Activated CD4-positive, alpha-beta memory T cell treated with anti-CD3 and anti-CD28 coated beads, Interleukin-2, amount 10 ng/mL, durations not matched to agents 7 days and 5 days (primary cell): ENCODE measurements at regions not wholly inside any gene's neighbourhood (a gene's known extent, or its start where the extent isn't known, plus 50 kb on each side); places are given as distances from the start of the nearest gene placed in this dataset.

ENCODE experiments used
- CTCF ChIA-PET: fragments of 350-600 bp; sonication (Branson Sonifier 250); formaldehyde crosslinking; loops from one replicate; lab custom pipeline; 2021; ENCODE audit warnings: antibody characterized with exemption, inconsistent platforms; lab: Charles Lee
- POLR2A ChIA-PET: fragments of 350-600 bp; sonication (Branson Sonifier 250); formaldehyde crosslinking; loops from one replicate; lab custom pipeline; 2021; ENCODE audit warnings: antibody characterized with exemption; lab: Charles Lee
- DNase-seq: peaks from one replicate; pipeline ENCODE4 v3.0.0-alpha.2; 2020
- H3K27ac Mint-ChIP-seq: one replicate; pipeline ENCODE4 v1.8.0; 2021; ENCODE audit warnings: mild to moderate bottlenecking, mixed read lengths
- H3K27me3 Mint-ChIP-seq: one replicate; pipeline ENCODE4 v1.8.0; 2021; ENCODE audit warnings: mixed read lengths
- H3K36me3 Mint-ChIP-seq: one replicate; pipeline ENCODE4 v1.8.0; 2021; ENCODE audit warnings: low read depth, mixed read lengths
- H3K4me1 Mint-ChIP-seq: one replicate; pipeline ENCODE4 v1.8.0; 2021; ENCODE audit warnings: mixed read lengths
- H3K4me3 Mint-ChIP-seq: one replicate; pipeline ENCODE4 v1.8.0; 2021; ENCODE audit warnings: mild to moderate bottlenecking, mixed read lengths
- H3K9me3 Mint-ChIP-seq: one replicate; pipeline ENCODE4 v1.8.0; 2021; ENCODE audit warnings: mixed read lengths

GRCh38 chr3:59262076-59262498, 212.3 kb upstream of the CFAP20DC start:
- H3K36me3 Mint-ChIP-seq: no peaks in the 10 kb centered on the region
- no peak for DNase-seq
- H3K4me3 Mint-ChIP-seq: no peak overlapping the region
- POLR2A ChIA-PET: no interaction called here
- H3K27ac Mint-ChIP-seq: no peak overlapping the region
- no peaks in the 10 kb centered on the region for H3K4me1 Mint-ChIP-seq
- H3K9me3 Mint-ChIP-seq: peaks cover 6% of the 10 kb centered on the region
- CTCF ChIA-PET: no interaction called here
- no peaks in the 10 kb centered on the region for H3K27me3 Mint-ChIP-seq

GRCh38 chr3:59261009-59261408, 211.2 kb upstream of the CFAP20DC start:
- POLR2A ChIA-PET: no interaction called here
- H3K27me3 Mint-ChIP-seq: no peaks in the 10 kb centered on the region

DNA sequence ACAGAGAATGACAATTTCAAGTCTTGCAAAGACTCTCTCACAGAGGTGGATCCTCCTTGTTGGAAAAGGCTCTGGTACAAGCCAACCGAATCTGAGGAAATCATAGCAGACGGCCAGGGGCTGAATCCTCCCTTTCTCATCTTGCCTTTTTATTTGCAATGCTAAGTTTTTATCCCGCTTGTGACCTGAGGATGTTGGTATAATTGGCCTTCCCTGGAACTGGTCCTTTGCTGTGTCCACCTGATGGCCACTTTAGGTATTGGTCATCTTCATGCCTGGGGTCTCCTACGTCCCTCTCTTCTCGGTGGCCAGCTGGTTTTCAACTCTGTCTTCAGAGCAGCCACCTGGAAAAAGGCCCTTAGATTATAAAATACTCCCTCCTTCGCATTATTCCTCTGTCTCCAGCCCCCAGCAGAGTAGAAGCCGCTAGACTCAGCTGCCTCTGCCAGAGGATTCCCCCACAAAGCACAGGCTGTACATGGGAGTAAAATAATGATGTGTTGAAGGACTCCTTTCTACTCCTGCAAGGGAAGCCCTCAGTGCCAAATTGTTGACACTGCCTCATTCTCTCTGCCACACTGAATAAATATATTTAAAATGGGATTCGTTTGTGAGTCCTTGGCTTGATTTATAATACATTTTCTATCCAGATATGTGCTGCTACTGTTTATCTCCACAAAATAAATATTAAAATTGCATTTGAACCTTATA, 208.9 kb upstream of the CFAP20DC start:
- no peaks in the 10 kb centered on the region for H3K4me1 Mint-ChIP-seq
- ChIA-PET CTCF (no interaction called here), POLR2A (no interaction called here)
- H3K27ac Mint-ChIP-seq: no peak overlapping the region
- H3K27me3 Mint-ChIP-seq: no peaks in the 10 kb centered on the region
- H3K9me3 Mint-ChIP-seq: no peaks in the 10 kb centered on the region
- no peak overlapping the region for H3K4me3 Mint-ChIP-seq
- H3K36me3 Mint-ChIP-seq: no peaks in the 10 kb centered on the region
- no peak for DNase-seq

More at GRCh38 chr3:59261009-59261408, 211.2 kb upstream of the CFAP20DC start:
- Mint-ChIP-seq H3K4me3 (no peak overlapping the region), H3K27ac (no peak overlapping the region), H3K9me3 (peaks cover 6% of the 10 kb centered on the region), H3K36me3 (no peaks in the 10 kb centered on the region), H3K4me1 (no peaks in the 10 kb centered on the region)
- CTCF ChIA-PET: no interaction called here
- no peak for DNase-seq

GRCh38 chr3:59257506-59257905, 207.7 kb upstream of the CFAP20DC start:
- no peak overlapping the region for H3K4me3 Mint-ChIP-seq
- H3K27me3 Mint-ChIP-seq: no peaks in the 10 kb centered on the region
- ChIA-PET POLR2A (no interaction called here), CTCF (no interaction called here)
- H3K36me3 Mint-ChIP-seq: no peaks in the 10 kb centered on the region
- H3K9me3 Mint-ChIP-seq: no peaks in the 10 kb centered on the region
- no peak overlapping the region for H3K27ac Mint-ChIP-seq
- no peaks in the 10 kb centered on the region for H3K4me1 Mint-ChIP-seq
- DNase-seq: no peak

GRCh38 chr3:59256230-59256629, 206.4 kb upstream of the CFAP20DC start:
- DNase-seq: no peak
- Mint-ChIP-seq H3K27ac (no peak overlapping the region), H3K27me3 (no peaks in the 10 kb centered on the region), H3K4me3 (no peak overlapping the region), H3K9me3 (no peaks in the 10 kb centered on the region), H3K4me1 (no peaks in the 10 kb centered on the region), H3K36me3 (no peaks in the 10 kb centered on the region)
- CTCF ChIA-PET: no interaction called here
- POLR2A ChIA-PET: no interaction called here

- H3K9me3 Mint-ChIP-seq: no peaks in the 10 kb centered on the region
- H3K4me1 Mint-ChIP-seq: no peaks in the 10 kb centered on the region
- no peak overlapping the region for H3K4me3 Mint-ChIP-seq
- H3K27ac Mint-ChIP-seq: no peak overlapping the region
- H3K27me3 Mint-ChIP-seq: no peaks in the 10 kb centered on the region
- ChIA-PET CTCF (no interaction called here), POLR2A (no interaction called here)
- DNase-seq: no peak
- H3K36me3 Mint-ChIP-seq: no peaks in the 10 kb centered on the region
Observed at GRCh38 chr3:59254976-59255375, 205.2 kb upstream of the CFAP20DC start.

DNA sequence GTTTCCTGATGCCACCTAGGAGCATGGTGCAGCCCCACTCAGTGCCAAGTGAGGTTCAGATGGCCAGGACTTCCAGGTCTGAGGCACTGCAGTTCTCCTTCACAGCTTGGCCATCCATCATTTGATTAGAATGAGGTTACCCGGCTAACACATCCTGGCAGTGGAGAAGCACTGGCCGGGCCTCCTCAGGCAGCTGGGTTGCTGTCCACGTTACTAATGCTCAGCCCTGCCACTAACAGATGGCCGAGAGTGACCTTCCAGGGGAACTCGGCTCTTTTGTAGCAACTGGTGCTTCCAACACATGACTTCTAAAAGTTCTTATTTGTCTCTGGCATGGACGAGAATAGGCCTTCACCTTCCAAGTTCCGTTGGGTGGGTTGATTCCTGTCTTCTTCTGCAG, 204.6 kb upstream of the CFAP20DC start:
- no peak overlapping the region for H3K27ac Mint-ChIP-seq
- H3K4me1 Mint-ChIP-seq: no peaks in the 10 kb centered on the region
- no peaks in the 10 kb centered on the region for H3K9me3 Mint-ChIP-seq
- no peaks in the 10 kb centered on the region for H3K36me3 Mint-ChIP-seq
- ChIA-PET CTCF (no interaction called here), POLR2A (no interaction called here)
- H3K27me3 Mint-ChIP-seq: no peaks in the 10 kb centered on the region
- no peak for DNase-seq
- H3K4me3 Mint-ChIP-seq: no peak overlapping the region

DNA sequence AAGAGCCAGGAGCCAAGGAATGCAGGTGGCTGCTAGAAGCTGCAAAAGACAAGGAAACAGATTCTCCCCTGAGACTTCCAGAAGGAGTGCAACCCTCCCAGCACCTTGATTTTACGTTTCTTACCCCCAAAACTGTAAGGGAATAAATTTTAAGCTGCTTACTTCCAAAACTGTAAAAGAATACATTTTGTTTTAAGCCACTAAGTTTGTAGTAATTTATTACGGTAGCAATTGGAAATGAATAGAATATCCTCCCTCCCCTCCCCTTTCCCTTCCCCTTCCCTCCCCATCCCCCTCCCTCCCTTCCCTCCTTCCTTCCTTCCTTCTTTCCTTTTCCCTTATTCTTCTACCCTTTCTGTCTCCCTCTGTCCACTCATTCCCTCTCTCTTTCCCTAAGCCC, 203.7 kb upstream of the CFAP20DC start:
- ChIA-PET CTCF (no interaction called here), POLR2A (no interaction called here)

GRCh38 chr3:59251869-59252268, 202.0 kb upstream of the CFAP20DC start:
- no peak overlapping the region for H3K4me3 Mint-ChIP-seq
- H3K36me3 Mint-ChIP-seq: no peaks in the 10 kb centered on the region
- ChIA-PET POLR2A (no interaction called here), CTCF (interaction anchor here (1.2 kb wide), 1 partner anchor 15 kb away, joined by 3 read pairs; no protein-coding TSS in a partner anchor)
- DNase-seq: no peak
- H3K9me3 Mint-ChIP-seq: no peaks in the 10 kb centered on the region
- peaks cover 3% of the 10 kb centered on the region for H3K4me1 Mint-ChIP-seq
- no peaks in the 10 kb centered on the region for H3K27me3 Mint-ChIP-seq
- no peak overlapping the region for H3K27ac Mint-ChIP-seq

More for the DNA sequence above, 203.7 kb upstream of the CFAP20DC start:
- no peaks in the 10 kb centered on the region for H3K4me1 Mint-ChIP-seq
- H3K9me3 Mint-ChIP-seq: no peaks in the 10 kb centered on the region
- DNase-seq: no peak
- no peaks in the 10 kb centered on the region for H3K36me3 Mint-ChIP-seq
- H3K27me3 Mint-ChIP-seq: no peaks in the 10 kb centered on the region
- H3K27ac Mint-ChIP-seq: no peak overlapping the region
- no peak overlapping the region for H3K4me3 Mint-ChIP-seq

DNA sequence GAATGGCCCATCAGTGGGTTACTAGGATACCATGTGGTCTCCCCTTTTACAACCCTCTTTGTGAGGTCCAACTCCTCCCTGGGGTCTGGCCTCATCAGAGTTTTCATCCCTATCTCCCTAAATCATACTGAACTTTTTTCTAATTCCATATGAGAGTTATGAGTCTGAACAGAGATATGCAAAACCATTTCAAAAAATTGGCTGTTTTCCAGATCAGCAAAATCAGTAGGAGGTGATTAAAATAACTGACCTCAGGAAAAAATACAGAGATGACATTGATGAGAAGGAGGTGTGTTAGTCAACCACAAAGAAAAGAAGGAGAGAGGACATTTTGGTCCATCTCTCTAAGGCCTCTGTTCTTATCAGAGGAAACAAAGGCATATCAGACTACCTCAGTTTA, 200.8 kb upstream of the CFAP20DC start:
- Mint-ChIP-seq H3K4me3 (no peak overlapping the region), H3K36me3 (no peaks in the 10 kb centered on the region), H3K27ac (no peak overlapping the region), H3K4me1 (peaks cover 3% of the 10 kb centered on the region), H3K27me3 (no peaks in the 10 kb centered on the region), H3K9me3 (no peaks in the 10 kb centered on the region)
- POLR2A ChIA-PET: no interaction called here
- CTCF ChIA-PET: no interaction called here
- DNase-seq: no peak

DNA sequence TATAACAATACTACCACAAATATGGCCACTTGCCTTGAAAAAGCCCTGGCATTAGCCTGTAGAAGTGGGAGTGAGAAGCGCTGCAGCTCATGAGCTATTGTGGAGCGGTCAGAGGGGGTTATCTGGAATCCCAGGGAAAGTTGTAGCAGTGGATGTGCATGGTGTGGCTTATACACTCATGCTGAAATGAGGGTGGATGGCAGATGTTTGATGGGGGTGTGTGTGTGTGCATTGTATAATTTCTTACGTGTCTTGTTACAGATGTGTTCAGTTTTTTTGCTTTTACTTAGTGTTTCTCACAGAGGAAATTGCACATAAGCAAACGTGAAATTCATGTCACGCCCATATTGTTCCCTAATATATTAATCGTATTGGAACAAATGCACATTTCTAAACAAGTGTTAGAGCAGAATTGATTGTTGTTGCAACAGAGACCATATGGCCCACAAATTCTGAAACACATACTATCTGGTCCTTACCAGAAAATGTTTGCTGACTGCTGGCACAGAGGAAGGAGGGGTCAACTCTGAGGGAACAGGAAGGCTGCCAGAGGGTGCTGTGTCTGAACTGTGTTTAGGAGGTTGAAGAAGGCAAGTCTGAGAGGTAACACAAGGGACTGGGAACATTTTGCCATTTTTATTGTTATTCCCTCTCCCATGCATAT, 200.0 kb upstream of the CFAP20DC start:
- Mint-ChIP-seq H3K27me3 (no peaks in the 10 kb centered on the region), H3K4me3 (no peak overlapping the region), H3K27ac (no peak overlapping the region), H3K9me3 (no peaks in the 10 kb centered on the region), H3K36me3 (no peaks in the 10 kb centered on the region), H3K4me1 (peaks cover 3% of the 10 kb centered on the region)
- DNase-seq: no peak
- ChIA-PET CTCF (no interaction called here), POLR2A (no interaction called here)

GRCh38 chr3:59249004-59249403, 199.2 kb upstream of the CFAP20DC start:
- POLR2A ChIA-PET: no interaction called here
- no peak for DNase-seq
- Mint-ChIP-seq H3K27ac (no peak overlapping the region), H3K9me3 (no peaks in the 10 kb centered on the region), H3K27me3 (no peaks in the 10 kb centered on the region), H3K36me3 (no peaks in the 10 kb centered on the region), H3K4me3 (no peak overlapping the region), H3K4me1 (peaks cover 3% of the 10 kb centered on the region)
- CTCF ChIA-PET: no interaction called here

- peaks cover 8% of the 10 kb centered on the region for H3K9me3 Mint-ChIP-seq
- no peak overlapping the region for H3K4me3 Mint-ChIP-seq
- peaks cover 3% of the 10 kb centered on the region for H3K4me1 Mint-ChIP-seq
- no peaks in the 10 kb centered on the region for H3K27me3 Mint-ChIP-seq
- POLR2A ChIA-PET: no interaction called here
- DNase-seq: no peak
- CTCF ChIA-PET: no interaction called here
- no peak overlapping the region for H3K27ac Mint-ChIP-seq
- H3K36me3 Mint-ChIP-seq: peaks cover 7% of the 10 kb centered on the region
Observed at GRCh38 chr3:59247402-59247841, 197.6 kb upstream of the CFAP20DC start.
